Inflammatory macrophage treated with lipopolysaccharide for 1 hour (primary cell): ENCODE measurements at regions not wholly inside any gene's neighbourhood (a gene's known extent, or its start where the extent isn't known, plus 50 kb on each side); places are given as distances from the start of the nearest gene placed in this dataset.

Experiments used
- DNase-seq, 2 donors: peaks; one replicate each; pipeline ENCODE4 v3.0.0-alpha.2; 2020 to 2022

DNA sequence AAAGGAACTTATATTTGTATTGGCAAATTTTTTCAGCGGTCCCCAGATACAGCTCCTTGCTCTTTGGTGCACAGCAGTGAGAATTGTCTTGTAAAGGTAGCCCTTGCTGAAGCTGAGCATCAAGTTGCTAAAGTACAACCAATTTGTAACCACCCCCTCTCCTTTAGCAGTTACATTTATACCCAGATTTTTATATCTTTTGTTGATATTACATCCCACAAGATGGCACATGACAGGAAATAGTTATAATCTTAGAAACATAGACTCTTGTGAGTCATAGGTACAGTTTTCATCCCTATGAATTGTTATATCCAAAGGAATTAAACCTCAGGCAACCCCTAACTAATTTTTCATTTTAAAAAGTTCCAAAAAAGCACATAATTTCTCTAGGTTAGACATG is 523.0 kb upstream of the SLITRK1 start:
- no peak for DNase-seq

DNA sequence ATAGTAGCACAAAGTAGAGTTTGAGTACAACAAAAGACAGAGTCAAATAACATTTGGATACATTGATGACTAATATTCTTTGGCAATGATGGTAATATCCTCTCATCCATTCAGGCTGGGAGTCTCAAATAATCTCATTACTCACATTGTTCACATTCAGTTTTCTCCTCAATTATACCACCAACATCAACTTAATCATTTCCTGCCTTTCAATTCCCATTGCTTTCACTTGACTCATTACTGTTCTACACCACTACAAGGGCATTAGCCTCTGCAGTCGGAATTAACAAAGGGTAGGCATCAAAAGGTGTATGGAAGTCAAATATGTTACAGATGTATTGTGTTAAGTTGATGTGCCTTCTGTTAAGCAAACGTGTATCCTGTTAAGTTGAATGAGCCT is 518.4 kb upstream of the SLITRK1 start:
- DNase-seq: no peak

DNA sequence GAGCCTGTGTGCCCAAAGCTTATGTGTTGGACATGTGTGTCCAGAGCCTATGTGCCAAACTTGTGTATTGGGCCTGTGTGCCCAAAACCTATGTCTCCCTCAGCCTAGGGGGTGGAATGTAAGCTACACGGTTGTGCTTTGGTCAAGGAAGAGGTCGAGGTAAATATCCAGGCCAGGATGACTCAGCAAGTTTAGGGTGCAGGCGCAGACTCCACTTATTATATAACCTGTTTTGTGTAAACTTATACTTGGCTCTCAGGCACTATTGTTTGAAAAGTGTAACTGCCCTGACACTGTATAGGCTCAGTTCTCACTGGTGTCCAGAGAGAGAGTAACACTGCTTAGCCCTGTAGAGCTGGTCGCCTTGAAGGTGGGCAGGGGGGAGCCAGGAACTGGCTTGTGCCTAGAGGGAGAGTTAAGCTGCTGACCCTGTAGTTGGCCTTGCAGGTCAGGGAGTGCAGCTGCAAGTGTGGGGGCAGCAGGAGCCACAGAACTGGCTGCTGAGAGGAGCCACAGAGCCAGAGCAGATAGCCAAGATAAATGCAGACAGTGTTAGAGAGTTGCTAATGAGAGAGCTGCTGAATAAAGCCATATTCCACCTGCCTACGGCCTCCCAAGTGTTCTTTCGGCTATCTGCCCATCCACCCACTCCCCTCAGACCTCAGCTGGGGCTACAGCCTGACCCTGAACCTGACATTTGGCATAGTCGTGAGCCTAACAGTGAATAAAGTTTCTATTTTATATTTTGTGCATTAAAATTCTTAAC is 517.2 kb upstream of the SLITRK1 start:
- no peak for DNase-seq

DNA sequence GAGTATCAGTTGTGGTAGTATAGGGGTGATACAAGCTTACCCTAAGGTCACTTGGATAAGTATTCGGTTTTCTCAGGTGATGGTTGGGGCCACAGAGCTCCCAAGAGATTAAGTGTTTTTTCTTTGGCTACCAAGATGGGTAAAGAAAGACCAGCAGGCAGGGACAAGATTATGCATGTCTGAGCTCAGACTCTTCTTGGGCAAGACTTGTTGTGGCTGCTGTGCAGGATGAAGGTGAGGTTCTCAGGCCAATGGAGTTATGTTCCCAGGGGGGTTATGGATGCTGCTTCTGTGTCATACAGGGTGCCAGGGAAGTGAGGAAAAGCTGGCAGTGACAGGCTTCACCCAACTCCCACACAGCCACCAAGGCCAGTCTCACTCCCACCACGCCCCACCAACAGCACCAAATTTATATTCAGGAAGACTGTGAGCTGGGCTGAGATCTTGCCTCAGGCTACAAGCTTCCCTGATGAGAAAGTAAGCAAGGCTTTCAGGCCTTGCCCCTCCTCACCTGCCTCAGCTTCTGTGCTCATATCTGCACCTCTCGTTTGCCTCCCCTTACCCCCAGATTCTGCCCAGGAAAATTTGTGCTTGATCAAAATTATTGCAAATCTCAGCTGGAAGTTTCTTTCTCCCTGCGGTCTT is 511.8 kb upstream of the SLITRK1 start:
- DNase-seq: no peak

DNA sequence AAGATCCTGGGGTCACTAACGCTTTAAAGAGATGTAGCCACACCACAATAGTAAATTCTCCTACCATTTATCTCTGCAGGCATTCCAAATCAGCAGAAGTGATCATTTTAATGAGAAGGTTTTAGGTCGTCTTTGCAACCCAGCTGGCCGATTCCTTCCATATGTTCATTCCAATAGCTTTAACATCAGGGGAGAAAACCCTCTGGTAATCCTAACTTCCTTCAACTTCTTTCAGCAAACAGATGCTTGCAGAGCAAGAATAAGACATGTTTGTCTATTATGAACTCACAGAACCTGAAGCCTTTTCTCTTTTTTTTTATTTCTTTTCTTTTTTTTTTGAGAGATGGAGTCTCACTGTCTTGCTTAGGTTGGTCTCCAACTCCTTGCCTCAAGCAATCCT is 498.6 kb upstream of the SLITRK1 start:
- DNase-seq: no peak

DNA sequence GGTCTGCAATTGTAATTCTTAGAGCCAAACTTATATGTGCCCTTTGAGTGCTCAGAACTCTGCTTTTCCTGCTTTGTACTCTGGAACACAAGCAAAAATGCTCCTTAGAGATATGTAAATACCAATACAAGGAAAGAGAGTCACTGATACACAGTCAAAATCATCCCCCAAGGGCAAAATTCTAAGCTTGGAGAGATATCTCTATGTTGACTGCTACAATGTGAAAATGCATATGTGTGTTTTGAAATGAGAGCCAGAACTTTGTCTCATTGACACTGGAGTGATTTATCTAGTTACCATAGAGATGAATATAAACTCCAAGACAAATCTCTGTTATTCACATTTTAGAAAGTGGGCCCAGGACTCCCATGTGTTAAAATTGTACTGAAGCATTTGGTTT is 494.8 kb upstream of the SLITRK1 start:
- no peak for DNase-seq

DNA sequence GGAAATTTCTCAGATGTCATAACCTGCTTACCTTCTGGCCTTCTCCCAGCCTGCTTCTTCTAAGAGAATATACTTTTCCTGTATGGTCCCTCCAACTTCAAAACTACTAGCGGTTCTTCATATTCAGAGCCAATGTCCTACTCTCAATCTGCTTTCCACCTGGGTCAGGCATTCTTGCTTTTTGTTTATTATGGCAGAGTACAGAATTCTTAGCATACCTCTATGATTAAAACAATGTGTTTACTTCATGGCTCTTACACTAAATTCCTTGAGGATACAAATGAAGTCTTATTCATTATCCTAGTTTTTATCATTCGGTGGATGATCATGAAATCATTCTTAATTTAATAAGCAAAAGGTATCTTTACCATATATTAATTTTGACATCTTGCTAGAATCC is 484.2 kb upstream of the SLITRK1 start:
- no peak for DNase-seq

DNA sequence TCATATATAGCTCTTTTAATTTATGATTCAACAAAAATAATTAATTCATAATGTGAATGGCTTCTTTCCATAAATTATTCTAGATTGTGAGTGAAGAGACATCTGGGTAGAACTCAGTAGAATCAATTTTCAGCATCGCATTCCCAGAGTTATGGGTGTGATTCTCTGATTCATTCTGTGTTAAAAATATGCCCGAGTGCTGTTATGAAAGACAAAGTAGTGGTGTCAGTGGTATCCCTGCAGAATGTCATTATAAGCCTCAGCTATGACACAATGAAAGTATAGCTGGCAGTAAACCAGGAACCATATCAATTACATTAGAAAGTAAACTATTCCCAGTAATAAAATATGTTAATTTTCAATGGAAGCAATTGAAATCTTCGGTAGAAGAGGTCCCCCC is 480.5 kb upstream of the SLITRK1 start:
- no peak for DNase-seq

DNA sequence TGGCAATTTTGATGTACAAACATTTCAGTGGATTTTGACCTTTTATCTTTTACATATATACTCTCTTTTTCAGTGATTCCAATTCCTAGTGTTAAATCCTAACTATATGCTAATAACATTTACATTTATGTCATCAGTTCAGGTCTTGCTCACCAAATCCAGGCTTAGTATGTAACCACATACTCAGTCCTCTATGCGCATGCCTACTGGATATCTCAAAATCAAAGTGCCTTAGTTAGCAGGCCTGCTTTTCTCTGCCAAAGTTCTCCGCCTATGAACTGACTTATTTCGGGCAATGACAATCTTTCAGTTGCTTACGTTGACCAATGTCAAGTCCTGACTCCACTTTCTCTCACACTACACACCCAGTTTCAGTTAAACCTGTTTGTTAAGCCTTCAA is 478.5 kb upstream of the SLITRK1 start:
- DNase-seq: no peak

DNA sequence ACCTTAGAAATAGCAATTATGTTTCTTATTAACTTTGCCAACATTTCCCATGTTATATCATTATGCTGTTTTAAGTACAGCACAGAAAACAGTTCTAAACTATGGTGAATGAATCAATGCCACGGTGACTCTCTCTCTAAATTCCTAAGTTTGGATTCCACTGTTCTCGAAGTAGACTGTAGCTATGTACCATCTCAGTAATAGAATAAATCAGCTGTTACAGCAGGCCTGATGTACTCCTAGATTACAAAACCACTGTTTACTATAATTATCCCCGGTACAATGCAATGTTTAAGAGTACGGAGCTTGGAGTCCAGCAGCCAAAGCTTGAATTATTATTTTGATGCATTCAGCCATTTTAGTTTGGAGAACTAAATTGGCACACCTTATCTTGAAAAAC is 476.3 kb upstream of the SLITRK1 start:
- DNase-seq: no peak

DNA sequence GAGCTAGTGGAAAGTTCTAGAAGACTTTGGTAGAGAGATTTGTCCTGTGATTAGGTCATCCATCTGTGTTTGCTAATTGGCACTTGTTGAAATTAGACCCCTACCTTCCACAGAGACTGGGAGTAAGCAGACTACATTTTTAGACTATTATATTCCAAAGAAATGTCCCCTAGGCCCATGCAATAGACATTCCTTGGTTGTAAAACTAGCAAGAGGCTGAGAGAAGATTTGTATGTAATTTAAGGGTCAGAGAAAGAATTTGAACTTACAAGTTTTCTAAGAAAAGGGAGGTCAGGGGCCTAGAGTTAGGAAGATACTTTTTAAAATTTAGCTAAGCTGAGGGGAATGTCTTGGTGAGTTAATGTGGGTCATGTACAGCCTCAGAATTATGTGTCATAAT is 470.7 kb upstream of the SLITRK1 start:
- no peak for DNase-seq

DNA sequence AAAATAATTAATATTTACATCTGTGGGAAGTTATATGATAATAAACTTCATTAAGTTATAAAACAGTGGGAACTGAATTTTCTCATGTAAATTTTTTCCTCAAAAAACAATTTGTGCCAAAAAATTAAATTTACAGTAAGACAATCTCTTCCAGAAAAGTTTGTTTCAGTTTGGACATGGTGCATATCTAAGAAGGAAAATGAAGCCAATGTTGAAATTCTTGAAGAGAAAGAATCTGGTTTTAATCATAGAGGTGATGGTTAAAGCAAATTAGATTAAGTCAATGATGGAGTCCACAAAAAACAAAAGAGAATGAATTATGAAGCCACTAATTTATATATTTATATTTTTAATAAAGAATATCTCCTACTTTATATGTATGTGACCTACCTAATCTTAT is 457.2 kb upstream of the SLITRK1 start:
- no peak for DNase-seq

DNA sequence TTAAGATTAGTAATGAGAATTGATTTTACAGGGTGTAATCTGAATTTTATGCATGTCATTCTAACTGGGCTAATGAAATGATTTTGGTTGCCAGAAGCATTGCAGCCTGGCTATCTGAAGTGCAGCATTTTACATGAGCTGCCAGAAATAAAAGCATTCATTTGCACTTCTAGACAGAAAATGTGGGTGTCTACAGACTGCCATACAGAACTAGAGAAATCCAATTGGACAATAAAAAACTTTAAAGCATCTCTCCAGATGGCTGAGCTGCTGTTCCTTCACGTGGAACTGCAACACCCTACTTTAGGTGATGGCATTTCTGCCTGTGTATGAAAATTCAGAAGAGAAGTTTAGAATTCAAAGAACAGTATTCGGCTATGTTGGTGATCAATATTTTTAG is 450.1 kb upstream of the SLITRK1 start:
- DNase-seq: no peak

DNA sequence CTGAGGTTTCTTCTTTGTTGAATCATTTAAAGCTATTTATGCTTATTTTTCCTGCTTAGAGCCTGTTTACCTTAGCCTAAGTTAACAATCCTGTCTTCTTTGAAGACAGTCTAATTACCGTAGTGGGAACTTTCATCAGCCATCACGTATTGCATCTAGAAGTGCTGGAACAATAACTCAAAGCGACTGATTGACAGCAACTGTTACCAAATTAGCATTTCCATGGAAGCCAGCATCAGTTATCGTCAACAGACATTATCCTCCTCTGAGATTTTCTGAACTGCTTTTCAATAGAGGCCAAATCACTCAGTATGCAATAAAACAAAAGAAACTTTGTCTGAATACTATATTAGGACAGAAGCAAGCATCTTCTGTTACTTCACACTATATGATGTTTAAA is 433.3 kb upstream of the SLITRK1 start:
- DNase-seq: no peak

DNA sequence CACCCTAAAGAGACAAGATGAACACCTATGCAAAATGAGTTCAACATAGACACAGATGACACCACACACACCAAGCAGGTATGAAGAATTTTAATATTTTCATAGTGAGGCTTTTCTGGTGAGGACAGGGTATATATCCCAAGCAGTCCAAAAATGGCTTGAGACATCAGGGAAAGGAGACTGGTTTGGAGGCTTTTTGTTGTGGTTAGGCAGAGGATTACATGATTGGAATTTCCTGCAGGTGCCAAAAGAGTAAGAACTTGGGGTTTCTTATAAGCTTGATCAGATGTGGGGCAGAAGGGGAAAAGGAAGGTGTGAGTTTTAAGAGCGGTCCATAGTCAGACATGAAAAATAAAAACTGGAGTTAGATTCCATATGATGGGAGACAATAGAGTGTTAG is 420.8 kb upstream of the SLITRK1 start:
- no peak for DNase-seq

DNA sequence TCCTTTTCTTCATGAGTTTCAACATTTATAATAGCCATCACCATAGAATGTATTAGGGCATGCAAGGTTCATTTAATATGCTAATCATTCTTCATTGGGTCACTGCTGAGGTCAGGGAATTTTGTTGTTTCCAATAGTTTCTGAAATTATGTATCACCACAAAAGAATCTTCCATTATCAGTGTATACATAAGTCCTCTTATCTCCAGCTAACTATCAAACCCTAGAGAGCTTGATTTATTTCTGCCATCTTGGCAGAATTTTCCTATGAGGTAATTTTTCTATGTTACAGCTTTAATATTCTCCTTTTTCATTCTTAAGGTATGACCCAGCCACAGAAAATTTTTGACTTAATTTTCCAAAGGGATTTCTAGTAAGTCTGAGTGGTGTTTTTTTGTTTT is 415.0 kb upstream of the SLITRK1 start:
- DNase-seq: no peak

DNA sequence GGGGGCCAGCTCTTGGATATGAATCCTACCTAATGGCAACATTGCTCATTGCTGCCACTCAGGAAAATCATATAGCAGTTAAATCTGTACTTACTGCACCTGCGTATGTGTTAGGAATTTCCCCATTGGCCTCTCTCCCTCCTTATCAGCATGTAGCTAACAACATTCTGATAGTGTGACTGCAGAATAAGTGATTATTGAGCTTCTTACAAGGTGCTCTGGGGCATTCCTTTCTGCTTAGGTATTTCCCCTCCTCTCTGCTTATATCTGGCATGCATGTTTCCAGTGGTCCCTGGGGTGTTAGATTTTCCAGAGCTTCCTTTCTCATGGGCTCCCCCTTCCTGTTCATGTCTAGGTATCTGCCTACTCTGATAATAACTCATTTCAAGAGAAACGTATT is 414.1 kb upstream of the SLITRK1 start:
- DNase-seq: no peak

DNA sequence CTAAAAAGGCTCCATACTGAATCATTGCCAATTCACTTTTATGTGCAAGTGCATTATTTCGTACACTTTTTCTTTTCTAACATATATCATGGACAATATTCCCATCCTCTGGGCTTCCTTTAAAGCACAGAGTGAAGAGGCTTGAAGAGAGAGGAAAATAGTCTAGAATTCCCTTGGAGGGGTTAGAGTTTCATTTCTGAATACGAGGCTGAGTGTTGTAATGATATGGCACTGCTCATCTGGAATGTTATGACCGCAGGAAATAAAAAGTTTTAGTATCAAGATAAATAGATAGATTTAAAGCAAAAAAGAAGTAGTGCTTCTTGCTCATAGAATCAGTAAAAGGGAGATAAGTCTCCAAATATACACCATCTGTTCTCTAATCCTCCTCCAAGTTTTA is 412.3 kb upstream of the SLITRK1 start:
- no peak for DNase-seq

DNA sequence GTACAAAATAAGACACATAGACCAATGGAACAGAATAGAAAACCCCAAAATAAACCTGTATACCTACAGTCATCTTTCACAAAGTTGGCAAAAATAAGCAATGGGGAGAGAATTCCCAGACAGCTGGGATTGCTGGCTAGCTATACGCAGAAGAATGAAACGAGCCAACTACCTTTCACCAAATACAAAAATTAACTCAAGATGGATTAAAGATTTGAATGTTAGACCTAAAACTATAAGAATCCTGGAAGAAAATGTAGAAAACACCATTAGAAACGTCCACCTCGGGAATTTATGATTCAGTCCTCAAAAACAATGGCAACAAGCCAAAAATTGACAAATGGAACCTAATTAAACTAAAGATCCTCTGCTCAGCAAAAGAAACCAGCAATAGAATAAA is 408.1 kb upstream of the SLITRK1 start:
- DNase-seq: no peak

DNA sequence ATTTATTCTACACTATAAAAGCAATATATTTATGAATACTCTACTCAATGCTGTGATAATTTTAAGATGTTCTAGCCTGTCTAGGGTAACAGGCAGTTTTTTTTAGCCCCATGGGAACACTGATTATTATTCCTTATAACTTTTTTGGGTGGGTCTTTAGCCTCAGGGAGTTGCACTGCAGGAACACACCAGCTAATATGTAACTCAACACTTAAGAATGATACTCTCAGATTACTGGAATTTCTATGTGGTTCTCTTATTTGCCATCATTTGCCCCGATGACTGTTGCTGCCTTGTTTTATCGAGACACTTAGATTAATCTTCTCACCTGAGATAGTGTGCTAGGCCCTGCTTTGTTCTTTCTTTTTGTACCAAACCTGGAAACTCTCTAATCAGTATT is 396.9 kb upstream of the SLITRK1 start:
- DNase-seq: no peak

DNA sequence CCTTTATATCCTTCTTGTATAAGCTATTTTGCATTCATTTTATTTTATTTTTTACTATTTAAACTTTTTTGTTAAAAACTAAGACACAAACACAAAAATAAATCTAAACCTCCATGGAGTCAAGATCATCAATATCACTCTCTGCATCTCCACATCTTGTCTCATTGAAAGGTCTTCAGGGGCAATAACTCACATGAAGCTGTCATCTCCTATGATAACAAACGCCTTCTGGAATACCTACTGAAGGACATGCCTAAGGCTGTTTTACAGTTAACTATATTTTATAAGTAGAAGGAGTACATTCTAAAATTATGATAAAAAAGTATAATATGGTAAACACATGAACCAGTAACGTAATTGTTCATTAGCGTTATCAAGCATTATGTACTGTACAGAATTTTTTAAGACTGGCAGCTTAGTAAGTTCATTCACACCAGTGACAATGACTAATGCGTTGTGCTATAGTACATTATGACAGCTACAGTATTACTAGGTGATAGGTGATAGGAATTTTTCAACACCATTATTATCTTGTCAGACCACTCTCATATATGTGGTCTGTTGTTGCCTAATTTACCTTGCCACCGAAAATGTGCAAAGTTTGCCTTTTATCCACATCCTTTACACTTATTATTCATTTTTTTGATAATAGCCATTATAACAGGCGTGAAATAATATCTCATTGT is 390.7 kb upstream of the SLITRK1 start:
- no peak for DNase-seq

DNA sequence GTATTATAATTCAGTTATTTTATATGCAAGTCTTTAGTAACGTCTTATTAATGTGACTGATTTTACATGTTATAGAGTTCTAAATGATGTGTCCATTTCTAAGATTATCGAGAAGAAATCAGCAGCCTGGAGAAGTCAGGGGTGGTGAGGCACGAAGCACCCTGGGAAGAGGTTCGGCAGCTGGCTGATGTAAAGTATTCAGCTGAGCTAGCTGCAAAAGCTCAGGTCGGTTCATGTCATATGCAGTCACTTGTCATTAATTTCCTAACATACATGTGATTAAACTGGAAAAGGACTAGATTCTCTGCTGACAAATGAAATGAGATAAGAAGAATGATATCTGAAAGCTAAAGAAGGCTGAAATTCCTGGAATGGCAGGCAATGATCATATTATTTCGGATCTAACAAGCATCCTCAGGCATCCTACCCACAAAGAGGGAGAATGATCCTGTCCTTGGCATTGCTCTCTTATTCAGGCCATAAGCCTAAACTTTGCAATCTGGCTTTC is 383.0 kb upstream of the SLITRK1 start:
- DNase-seq: no peak

DNA sequence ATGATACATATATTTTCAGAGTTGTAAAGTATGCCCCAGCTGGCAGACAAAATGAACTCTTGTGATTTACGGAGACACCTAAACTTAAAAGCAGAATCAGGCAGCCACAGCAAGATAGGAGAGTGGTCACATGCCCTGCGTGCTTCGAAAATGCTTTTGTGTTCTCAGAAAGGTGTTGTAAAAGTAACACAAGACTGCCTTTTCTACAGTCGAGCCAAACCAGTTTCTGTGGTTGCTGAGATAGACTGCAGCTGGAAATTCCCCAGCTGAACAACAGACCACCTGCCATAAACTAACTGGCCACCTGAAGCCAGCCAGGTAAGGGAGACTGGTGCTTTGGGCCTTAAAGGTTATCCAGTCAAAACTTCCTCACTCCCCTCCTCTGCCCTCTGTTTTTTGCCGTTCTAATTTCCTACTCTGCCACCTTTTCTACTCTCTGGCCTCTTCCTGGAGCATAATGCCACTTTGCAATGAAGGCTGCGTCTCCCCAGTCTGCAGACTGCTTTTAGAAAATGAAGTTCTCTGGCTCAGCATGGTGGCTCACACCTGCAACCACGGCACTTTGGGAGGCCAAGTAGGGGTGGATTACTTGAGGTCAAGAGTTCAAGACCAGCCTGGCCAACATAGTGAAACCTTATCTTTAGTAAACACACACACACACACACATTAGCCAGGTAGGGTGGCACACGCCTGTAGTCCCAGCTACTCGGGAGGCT is 381.2 kb upstream of the SLITRK1 start:
- DNase-seq: no peak
